RPMI7951 (cell line): ENCODE measurements at regions not wholly inside any gene's neighbourhood (a gene's known extent, or its start where the extent isn't known, plus 50 kb on each side); places are given as distances from the start of the nearest gene placed in this dataset.
A peak's percentile ranks its signal among the peaks of the same experiment; 100 is the strongest.
"Not testable (repeated sequence)": the region's sequence is repeated elsewhere in the genome, so short reads cannot be mapped to it uniquely, and the experiment has no call there.

ENCODE experiments used
- DNase-seq: peaks from one replicate; pipeline ENCODE4 v3.0.0-alpha.2; 2012; ENCODE audit warnings: low read depth

- DNase-seq = peak; percentile 51
These were observed 74.5 kb upstream of the VKORC1L1 start for GRCh38 chr7:65798111-65799075.

GRCh38 chr7:65800191-65800590 lies 72.7 kb upstream of the VKORC1L1 start:
- DNase-seq = not testable (repeated sequence)

DNA sequence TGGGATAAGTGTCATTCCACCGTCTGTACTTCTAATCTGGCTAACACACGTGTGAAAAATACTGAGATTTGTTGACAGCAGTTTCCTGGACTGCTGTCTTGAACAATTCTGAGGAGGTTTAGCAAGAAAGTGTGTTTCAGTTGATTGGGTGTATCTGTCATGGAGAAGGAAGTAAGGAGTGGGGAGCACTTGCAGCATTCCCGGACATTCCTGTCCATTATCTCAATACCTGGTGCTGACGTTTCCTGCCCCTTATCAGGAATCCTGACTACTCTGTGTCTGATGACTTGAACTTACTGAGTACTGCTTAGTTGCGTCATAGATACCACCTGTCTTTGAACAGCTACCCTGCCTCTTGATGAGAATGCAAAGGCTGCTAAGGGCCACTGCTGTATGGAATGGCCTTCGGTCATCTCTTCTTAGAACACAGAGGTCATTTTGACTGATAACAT lies 72.0 kb upstream of the VKORC1L1 start:
- DNase-seq = no peak

GRCh38 chr7:65804887-65805286 lies 68.0 kb upstream of the VKORC1L1 start:
- no peak for DNase-seq

- not testable (repeated sequence) for DNase-seq
These were observed 65.8 kb upstream of the VKORC1L1 start for GRCh38 chr7:65807067-65807466.

GRCh38 chr7:65809259-65809981 lies 63.5 kb upstream of the VKORC1L1 start:
- no peak for DNase-seq

DNA sequence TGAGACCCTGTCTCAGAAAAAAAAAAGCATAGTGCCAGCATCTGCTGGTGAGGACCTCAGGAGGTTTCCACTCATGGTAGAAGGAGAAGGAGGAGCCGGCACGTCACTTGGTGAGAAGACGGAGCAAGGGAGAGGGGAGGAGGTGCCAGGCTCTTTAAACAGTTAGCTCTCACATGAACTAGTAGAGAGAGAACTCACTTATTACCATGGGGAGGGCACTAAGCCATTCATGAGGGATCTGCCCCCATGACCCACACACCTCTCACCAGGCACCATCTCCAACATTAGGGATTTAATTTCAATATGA lies 62.9 kb upstream of the VKORC1L1 start:
- DNase-seq = no peak

DNA sequence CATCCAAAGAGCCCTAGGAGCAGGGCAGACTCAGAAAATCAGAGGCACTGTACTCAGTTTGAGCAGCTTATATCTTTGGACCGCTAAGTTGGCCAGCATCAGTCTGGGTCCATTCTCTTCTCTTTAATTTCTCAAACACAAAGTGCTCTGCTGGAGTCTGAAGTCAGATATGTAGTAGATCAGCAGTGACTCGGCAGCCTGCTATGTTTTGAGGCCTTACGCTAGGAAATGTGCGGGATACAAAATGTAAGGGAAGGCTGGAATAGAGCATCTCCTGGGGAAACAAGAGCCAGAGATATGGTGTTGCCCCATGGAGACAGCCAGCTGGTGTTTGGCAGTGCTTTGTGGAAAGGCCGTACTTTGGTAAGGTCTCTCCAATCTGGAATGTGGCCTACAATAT lies 60.6 kb upstream of the VKORC1L1 start:
- DNase-seq = no peak

GRCh38 chr7:65814556-65815167 lies 58.2 kb upstream of the VKORC1L1 start:
- peak; percentile 36 for DNase-seq

GRCh38 chr7:65820287-65820950 lies 52.5 kb upstream of the VKORC1L1 start:
- DNase-seq = no peak
